ENCODE measurements at regions not wholly inside any gene's neighbourhood (a gene's known extent, or its start where the extent isn't known, plus 50 kb on each side); places are given as distances from the start of the nearest gene placed in this dataset.

GRCh38 chr11:105371311-105371710 lies 231.7 kb upstream of the CARD18 start:
- no peak for TF ChIP-seq POLR2A (IDR thresholded peaks at IDR 0.05)
- no peak for TF ChIP-seq CTCF (IDR thresholded peaks at IDR 0.05)
